ENCODE measurements at regions not wholly inside any gene's neighbourhood (a gene's known extent, or its start where the extent isn't known, plus 50 kb on each side); places are given as distances from the start of the nearest gene placed in this dataset.

DNA sequence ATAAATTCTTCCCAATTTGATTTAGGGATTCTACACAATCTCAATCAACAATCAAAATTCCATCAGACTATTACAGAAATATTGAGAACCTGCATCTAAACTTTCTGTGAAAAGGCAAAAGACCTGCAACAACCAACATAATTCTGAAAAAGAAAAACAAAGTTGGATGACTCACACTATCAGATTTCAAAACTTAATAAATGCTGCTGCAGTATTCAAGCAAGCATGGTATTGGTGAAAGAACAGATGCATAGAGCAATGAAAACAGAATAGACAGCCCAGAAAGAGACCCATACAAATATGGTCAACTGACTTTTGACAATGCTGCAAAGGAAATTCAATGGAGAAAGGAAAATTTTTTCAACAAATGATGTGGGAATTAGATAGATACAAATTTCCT is 477.1 kb upstream of the NR2F2 start:
- DNase-seq, result no peak

DNA sequence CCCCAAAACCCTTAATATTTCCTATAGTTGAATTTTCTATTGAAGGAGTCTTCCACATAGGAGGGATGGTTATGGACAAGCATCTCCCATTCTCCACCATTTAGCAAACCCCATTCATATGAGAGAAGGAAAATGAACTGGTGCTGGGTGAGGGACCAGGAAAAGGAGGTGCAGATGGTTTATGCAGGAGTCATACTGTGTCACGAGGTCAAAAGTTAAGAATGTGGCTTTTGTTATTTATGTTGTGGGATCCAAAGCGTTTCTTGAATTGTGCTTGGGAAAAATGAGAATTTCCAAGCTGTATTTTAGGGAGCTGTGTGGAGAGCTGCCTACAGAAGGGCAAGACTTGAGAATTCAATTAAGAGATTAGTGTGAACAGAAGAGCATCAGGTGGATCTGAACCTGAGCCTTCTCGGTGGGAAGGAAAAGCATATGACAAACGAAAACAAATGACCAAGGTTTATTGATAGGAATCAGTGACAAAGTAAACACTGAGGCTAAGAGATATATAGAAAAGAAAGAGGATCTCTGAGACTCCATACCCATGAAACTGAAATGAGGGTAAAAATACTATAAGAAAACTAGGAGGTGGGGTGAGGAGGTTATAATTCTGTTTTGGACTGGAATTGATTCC is 473.3 kb upstream of the NR2F2 start:
- no peak for DNase-seq

- no peak for DNase-seq
These were observed 472.7 kb upstream of the NR2F2 start for GRCh38 chr15:95857758-95858157.

DNA sequence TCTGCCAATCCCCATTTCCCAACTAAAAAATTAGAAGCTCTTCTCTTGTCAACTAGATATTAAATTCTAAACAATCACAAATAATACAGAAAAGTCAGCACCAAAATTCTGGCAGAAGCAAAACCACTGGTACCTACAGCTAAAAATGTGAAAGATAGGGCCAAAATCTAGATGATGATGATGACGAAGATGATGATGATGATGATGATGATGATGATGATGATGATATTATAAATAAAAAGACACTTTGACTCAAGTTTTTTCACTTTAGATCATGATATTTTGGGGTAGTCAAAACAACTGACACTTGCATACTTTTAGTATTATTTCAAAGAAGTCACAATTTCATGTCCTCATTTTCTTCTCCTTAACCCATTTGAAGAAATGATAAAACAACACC is 470.1 kb upstream of the NR2F2 start:
- DNase-seq, result no peak

DNA sequence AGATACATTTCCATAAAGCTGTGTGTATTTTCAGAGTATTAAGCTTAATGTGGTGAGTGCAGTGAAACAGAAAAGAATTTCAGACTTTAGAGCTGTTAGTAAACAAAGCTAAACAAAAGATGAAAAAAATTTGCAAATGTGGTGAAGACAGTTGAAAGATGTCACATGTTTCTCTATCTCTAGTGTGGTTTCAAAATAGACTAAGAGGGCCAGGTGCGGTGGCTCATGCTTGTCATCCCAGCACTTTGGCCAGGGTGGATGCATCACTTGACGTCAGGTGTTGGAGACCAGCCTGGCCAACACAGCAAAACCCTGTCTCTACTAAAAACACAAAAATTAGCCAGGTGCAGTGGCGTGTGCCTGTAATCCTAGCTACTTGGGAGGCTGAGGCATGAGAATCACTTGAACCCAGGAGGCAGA is 466.0 kb upstream of the NR2F2 start:
- no peak for DNase-seq

DNA sequence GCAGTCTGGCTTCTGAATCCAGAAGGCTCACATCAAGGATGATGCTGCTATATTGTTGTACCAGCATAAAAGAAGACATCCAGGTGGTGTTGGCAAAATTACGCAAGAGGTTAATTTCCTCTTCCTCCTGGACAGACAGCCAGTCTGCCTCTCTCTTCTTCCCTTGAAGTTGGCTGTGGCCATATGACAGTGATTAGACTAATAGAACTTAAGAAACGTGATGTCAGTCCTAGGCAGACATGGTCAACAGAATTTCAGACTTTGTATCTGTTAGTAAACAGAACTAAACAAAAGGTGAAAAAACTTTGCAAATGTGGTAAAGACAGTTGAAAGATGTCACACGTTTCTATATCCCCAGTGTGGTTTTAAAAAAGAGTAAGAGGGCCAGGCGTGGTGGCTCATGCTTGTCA is 465.2 kb upstream of the NR2F2 start:
- no peak for DNase-seq

- DNase-seq, result no peak
These were observed 463.6 kb upstream of the NR2F2 start for GRCh38 chr15:95866711-95867440.

DNA sequence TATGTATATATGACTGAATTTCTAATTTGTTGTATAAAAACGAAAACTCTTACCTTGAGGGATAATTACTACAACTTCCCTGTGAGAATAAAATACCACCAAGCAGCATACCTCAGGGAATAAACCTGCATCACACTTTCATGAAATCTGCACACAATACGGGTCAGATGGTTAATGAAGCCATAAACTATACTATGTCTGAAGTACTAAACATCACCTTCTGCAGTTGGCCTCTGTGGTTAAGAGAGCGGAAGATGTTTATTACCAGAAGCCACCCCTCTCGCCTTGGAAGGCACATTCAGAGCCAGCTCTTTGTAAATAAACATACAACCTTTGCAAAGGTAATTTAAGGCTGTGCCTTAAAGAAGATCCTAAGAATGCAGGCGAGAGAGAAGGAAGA is 462.1 kb upstream of the NR2F2 start:
- DNase-seq, result no peak

GRCh38 chr15:95868970-95869369 is 461.5 kb upstream of the NR2F2 start:
- no peak for DNase-seq

DNA sequence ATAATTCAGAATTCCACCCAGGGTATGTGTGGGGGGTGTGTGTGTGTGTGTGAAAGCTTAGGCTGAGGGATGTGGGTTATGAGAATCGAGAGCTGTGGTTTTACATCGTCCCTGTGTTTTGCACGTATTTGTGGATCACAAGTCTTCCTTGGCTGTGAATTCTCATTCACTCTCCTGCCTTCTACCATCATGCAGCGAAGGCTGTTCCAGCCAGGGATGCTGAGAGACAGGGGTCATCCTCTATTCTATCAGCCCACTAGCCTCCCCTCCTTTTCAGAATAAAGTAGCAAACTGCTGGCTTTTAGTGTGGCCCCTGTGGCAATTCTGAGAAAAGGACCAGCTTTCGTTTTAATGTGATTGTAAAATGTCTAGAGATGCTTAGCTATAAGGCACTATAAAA is 460.6 kb upstream of the NR2F2 start:
- DNase-seq, result no peak

- no peak for DNase-seq
These were observed 458.1 kb upstream of the NR2F2 start for GRCh38 chr15:95872366-95872771.

- no peak for DNase-seq
These were observed 455.9 kb upstream of the NR2F2 start for GRCh38 chr15:95874637-95875036.

GRCh38 chr15:95875121-95875643 is 455.3 kb upstream of the NR2F2 start:
- no peak for DNase-seq

DNA sequence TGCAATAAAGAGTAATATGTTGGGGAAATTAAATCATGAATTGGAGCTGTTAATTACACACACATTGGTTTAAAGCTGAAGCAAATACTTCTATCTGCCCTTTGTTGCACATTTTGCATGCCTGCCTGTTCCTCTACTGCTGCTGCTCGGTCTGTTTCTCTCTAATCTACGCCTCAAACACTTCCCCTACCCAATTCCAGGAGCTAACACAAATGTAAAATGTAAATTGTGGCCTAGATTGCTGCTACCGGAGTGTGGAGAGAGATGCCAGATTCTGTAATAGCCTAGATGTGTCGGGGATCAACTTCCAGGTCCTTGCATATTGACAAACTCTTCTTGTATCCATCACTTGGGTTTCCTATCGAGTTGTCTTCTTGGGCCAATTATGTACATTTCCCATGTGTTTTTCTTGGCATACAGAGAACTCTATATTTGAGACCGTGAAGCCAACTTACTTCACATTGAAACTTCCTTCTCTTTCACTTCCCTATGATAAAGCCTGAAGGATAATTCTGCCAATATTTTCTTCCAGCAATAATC is 450.4 kb upstream of the NR2F2 start:
- no peak for DNase-seq

DNA sequence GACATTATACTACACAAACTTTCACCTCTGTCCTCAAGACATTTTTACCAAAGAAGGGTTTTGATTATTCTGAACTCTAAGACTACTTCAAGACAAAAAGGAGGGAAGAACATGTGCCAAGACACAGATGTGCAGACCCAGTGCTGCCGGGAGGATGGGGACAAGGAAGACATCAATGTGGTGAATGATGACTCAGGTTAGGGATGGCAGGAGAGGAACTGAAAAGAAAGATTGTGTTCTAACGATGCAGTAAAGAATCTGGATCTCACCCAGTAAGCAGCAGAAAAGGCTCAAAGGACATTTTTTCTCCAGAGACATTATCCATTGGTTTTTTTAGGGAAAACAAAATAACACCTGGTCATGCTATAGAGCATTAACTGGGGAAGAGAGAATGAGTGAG is 449.9 kb upstream of the NR2F2 start:
- DNase-seq, result no peak

- DNase-seq, result no peak
These were observed 447.4 kb upstream of the NR2F2 start for GRCh38 chr15:95883064-95883463.

DNA sequence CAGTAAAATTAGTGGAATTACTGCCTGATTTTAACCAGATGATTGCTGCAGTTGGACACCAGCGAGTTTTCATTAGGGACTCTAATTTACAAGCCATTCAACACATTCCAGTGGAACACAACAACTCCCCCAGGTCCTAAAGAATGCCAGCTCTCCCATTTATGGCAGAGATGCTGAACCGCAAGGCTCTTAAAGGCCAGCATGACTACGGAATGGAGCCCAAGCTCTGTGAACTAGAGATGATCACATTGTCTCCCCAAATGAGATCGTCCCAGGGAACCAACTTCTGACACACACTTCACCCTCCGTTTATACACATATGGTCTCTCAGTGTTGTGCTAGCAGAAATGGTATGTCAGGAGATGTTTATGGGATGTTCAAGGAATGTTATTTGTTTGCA is 446.2 kb upstream of the NR2F2 start:
- no peak for DNase-seq

DNA sequence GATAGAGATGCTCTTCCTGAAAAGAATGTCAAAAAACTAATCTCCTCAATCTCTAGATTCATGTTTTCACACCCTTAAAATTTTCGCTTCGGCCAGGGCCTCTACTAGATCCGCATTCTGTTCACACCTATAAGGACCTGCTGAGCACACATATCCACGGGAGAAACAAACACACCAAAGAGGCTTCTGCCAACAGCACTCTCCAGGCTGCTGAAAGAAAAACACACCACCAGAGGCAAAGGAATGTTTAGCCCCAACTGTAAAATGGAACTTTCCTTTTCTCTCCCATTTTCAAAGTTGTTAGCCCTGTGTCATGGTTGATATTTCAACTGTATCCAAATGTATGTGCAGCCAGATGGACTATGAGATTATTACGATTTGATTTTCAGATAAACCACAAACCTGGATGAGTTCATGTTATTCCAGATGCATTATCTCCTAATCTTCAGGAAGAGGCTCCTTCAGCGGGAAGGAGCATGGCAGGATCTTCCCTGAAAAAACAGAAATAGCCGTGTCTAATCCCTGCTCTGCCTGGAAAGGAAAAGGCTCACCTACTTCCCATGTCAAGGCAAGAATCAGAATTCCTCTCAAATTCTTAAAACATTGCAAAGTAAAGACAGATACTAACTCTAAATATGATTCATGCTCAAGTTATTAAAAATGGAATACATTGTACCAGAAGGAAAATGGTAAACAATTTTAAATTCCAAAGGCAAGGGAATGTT is 442.7 kb upstream of the NR2F2 start:
- DNase-seq, result no peak

DNA sequence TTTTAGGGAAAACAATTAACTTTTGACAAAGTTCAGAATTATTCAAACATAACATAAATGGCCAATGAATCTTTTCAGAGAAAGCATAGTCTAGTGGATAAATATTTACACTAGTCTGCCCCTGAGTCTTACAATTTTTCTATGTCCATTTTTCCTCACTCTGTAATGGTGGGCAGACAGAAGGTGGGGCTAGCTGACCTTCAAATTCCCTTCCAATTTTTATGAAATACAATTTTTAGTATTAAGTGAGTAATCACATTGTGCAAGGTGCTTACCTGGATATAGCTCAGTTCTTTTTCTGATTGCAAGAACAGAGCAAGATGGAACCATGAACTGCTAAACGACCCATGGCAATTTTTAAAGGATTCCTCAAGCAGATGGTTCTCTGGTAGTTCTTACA is 441.7 kb upstream of the NR2F2 start:
- DNase-seq, result no peak

GRCh38 chr15:95894407-95894956 is 436.0 kb upstream of the NR2F2 start:
- DNase-seq, result no peak

DNA sequence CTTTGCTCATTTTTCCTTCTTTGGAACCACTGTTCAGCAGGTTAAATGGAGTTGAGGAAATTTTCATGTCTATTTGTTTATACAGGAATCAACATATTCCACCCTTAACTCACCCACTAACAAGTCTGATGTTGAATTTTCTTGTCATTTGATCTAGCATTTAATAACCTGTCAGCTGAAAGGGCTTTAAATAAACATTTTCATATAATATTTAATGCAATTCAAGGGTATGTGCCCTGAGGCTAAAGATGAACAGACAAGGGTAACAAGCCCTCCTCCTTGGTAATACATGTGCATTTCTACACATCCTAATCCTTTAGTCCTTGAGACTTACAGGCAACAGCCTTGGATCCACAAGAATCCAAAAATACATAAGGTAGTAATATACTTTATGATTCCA is 435.0 kb upstream of the NR2F2 start:
- DNase-seq, result no peak

GRCh38 chr15:95897651-95898050 is 432.8 kb upstream of the NR2F2 start:
- no peak for DNase-seq

- no peak for DNase-seq
These were observed 431.7 kb upstream of the NR2F2 start for GRCh38 chr15:95898761-95899160.
